NOMO-1 (cell line): ENCODE measurements at regions not wholly inside any gene's neighbourhood (a gene's known extent, or its start where the extent isn't known, plus 50 kb on each side); places are given as distances from the start of the nearest gene placed in this dataset.
"Not testable (repeated sequence)": the region's sequence is repeated elsewhere in the genome, so short reads cannot be mapped to it uniquely, and the experiment has no call there.

ENCODE experiments used
- DNase-seq, 2 experiments: peaks; one replicate each; lab custom pipeline; 2025; ENCODE audit not compliant: unreplicated experiment in 2 of 2; lab: John Stamatoyannopoulos, UW

- DNase-seq = no peak
Measured at GRCh38 chr4:66766557-66766956, 778.7 kb downstream of the CENPC start.

- no peak for DNase-seq
Measured at GRCh38 chr4:66750273-66750672, 795.0 kb downstream of the CENPC start.

GRCh38 chr4:66746918-66747317 is 798.4 kb downstream of the CENPC start:
- DNase-seq = not testable (repeated sequence)

GRCh38 chr4:66741081-66741480 is 804.2 kb downstream of the CENPC start:
- DNase-seq = no peak

- no peak for DNase-seq
Measured at GRCh38 chr4:66736606-66737005, 808.7 kb downstream of the CENPC start.

- DNase-seq = no peak
Measured at GRCh38 chr4:66728280-66728679, 817.0 kb downstream of the CENPC start.

GRCh38 chr4:66712301-66712921 is 832.9 kb downstream of the CENPC start:
- DNase-seq = not testable (repeated sequence)

GRCh38 chr4:66704243-66704642 is 841.1 kb downstream of the CENPC start:
- no peak for DNase-seq

- no peak for DNase-seq
Measured at GRCh38 chr4:66694739-66695138, 850.6 kb downstream of the CENPC start.

GRCh38 chr4:66693694-66694093 is 851.6 kb downstream of the CENPC start:
- no peak for DNase-seq

- DNase-seq = no peak
Measured at GRCh38 chr4:66691101-66691500, 854.2 kb downstream of the CENPC start.

GRCh38 chr4:66688674-66689073 is 856.6 kb downstream of the CENPC start:
- DNase-seq = no peak

GRCh38 chr4:66687459-66687858 is 857.8 kb downstream of the CENPC start:
- no peak for DNase-seq

GRCh38 chr4:66681962-66682361 is 863.3 kb downstream of the CENPC start:
- no peak for DNase-seq

GRCh38 chr4:66667249-66667648 is 878.1 kb downstream of the CENPC start:
- no peak for DNase-seq

GRCh38 chr4:66662620-66663019 is 882.7 kb downstream of the CENPC start:
- DNase-seq = no peak

- no peak for DNase-seq
Measured at GRCh38 chr4:66658809-66659208, 886.5 kb downstream of the CENPC start.

GRCh38 chr4:66655505-66655904 is 889.8 kb downstream of the CENPC start:
- DNase-seq = no peak

- DNase-seq = no peak
Measured at GRCh38 chr4:66653937-66654336, 891.4 kb downstream of the CENPC start.

GRCh38 chr4:66649236-66649635 is 896.1 kb downstream of the CENPC start:
- no peak for DNase-seq

- no peak for DNase-seq
Measured at GRCh38 chr4:66647926-66648325, 897.4 kb downstream of the CENPC start.

GRCh38 chr4:66647476-66647875 is 897.8 kb downstream of the CENPC start:
- no peak for DNase-seq
